Left renal cortex interstitium (tissue), 4 donors: ENCODE measurements at regions not wholly inside any gene's neighbourhood (a gene's known extent, or its start where the extent isn't known, plus 50 kb on each side); places are given as distances from the start of the nearest gene placed in this dataset.

Experiments used
- DNase-seq, 4 donors: peaks; one replicate each; pipeline ENCODE4 v3.0.0-alpha.2; 2013; ENCODE audit warnings: low read depth in 4 of 4, low spot score in 2 of 4, missing footprints in 1 of 4

GRCh38 chr13:78239714-78240113, 321.1 kb upstream of the EDNRB start:
- DNase-seq: no peak

GRCh38 chr13:78238911-78239310, 320.3 kb upstream of the EDNRB start:
- no peak for DNase-seq

DNA sequence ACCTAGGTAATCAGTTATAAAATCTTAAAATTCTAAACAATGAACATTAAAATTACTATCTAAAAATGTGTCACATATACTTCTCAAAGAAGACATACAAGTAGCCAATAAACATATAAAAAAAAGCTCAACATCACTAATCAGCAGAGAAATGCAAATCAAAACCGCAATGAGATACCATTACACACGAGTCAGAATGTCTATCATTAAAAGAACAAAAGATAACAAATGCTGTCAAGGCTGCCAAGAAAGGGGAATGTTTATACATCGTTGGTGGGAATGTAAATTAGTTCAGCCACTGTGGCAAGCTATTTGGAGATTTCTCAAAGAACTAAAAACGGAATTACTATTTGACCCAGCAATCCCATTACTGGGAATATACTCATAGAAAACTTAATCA, 310.3 kb upstream of the EDNRB start:
- DNase-seq: no peak

DNA sequence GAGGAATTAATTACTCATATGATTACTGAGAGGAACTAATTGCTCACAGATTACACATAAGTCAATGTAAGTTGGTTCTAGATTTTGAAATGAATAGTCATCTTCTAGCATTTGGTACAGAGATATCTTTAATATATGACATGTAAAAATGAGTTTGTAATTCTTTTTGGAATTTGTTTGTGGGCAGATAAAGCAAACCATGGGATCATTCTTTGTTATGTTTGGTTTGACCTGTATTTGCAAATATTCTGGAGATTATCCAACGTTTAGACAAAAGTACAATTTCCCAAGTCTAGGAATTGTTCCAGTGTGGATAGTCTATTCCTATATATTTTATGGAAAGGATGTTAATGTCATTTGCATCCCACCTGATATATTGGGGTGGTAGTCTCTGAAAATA, 309.6 kb upstream of the EDNRB start:
- no peak for DNase-seq

- no peak for DNase-seq
These were observed 309.1 kb upstream of the EDNRB start for GRCh38 chr13:78227709-78228108.

DNA sequence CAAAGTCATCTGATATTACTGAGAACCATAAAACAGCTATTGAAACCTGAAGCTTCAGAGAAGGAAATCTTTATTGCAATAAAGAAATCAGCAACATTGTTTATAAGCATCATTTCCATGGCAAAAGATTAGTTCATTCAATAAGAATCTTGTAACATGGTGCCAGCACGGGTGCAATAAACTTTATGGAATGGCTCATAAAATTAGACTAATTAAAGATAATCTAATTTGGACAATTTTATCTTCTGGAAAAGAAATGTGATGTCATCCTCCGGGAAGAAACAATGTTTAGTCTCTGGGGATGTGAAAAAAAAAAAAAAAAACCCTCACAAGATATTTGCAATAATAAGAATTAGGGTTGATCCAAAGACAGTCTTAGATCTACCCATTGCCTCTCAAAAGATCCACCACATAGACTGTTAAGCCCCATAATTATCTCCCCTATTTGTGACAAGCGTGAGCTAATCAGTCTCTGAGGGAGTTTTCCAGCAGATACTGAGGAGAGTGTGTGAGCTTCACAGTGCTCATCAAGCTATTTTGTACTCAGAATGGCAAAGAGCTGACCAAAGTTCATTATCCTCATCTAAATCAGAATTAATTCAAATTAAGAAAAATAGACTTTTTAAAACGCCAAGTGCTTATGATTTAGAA, 297.0 kb upstream of the EDNRB start:
- DNase-seq: no peak

GRCh38 chr13:78201411-78201810, 282.8 kb upstream of the EDNRB start:
- DNase-seq: no peak

DNA sequence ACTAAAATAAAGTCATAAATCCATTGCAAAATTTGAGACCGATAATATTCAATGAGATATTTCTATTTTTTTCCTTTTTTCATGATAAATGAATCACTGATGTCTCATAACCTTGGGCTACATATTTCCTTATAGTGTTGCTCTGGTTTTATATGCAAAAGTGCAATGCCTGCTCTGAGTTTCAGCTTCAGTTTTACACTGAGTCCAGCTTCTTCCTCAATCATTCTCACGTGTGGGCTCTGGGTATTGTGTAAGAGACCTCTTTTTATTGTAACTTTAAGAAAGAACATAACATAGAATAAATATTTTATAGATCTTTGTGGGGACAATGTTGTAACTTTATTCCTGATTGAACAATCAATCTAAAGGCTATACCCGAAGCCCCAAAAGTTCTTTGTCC, 280.2 kb upstream of the EDNRB start:
- no peak for DNase-seq

DNA sequence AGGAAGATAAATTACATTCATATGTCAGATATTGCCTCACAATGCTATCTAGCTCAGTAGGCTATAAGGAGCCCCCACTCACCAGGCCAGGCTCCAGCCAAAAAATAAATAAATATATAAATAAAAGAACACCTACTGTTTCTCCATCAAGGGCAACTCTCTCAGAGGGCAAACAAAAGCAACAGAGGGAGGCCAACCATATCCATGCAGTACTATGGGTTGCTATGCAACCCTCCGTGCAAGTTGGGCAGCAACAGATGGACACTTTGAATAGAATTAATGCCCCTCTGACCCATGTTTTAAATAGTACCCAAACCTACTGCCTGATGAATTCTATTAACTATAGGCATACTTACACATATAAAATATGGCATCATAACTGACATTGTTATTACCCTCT, 279.8 kb upstream of the EDNRB start:
- DNase-seq: no peak

DNA sequence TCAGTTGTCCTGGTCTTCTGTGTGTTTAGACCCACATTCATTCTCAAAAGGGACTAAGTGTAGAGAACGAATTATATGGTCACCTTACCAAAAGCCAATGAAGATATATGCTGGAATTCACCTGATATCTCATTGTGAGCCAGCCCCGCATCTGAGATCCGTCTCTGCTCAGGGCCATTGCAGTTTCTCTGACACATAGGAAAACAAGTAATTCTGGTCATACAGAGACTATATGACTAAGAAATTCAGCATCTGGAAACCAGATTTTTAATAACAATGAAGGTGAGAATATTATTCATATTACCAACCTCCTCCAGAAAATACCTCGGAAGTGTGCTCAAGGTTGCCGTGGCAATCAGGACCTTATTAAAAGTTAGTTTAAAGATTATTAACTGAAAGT, 278.6 kb upstream of the EDNRB start:
- no peak for DNase-seq

DNA sequence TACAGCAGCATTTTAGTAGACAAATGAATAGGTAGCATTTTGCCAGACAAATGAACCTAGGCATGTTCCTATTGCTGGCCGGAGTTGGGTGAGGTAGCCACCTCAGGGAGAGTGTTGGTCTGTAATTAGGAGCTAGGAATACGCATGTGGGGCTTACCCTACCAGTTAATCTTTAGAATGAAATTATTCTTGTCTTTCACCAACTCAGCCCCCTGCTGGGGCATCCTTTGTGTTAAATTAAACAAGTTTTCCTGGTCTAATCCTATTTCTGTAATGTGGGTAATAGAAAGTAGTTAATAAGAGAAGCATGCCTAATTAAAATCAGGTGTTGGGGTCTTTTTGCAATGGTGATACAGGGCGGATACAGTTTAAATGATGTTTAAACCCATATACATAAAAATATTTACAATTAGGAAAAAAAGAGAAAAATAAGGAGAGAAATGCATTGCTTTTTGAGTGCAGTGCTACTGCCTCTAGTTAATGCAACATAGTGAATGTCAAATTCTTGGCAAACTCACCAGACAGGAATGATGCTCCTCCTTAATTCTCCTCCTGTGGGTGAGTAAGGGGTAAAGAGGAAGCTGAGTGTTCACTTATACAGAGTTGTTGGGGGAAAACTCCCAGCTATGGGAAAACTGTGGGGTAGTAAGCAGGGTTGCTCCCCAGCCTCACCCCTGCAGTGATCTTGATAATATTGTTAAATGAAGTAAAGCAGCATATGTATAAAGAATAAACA, 276.4 kb upstream of the EDNRB start:
- no peak for DNase-seq

- no peak for DNase-seq
These were observed 275.2 kb upstream of the EDNRB start for GRCh38 chr13:78193846-78194245.

DNA sequence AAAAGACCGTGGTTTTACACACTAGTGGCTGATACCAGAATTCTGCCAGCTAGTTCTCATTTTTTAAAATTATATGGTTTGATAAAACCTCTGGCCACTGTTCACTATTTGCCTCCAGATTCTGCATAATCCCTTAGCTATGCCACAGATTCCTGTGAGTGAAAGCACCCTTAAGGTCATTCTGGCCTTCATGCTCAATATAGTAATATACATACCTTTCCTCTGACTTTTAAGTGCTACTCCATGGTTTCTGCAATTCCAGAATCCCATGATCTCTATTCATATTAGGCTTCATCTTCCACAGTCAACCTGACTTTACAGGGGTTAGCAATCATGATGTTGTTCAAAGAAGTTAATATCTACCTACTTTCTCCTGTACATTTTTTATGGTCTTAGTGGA, 274.1 kb upstream of the EDNRB start:
- no peak for DNase-seq

DNA sequence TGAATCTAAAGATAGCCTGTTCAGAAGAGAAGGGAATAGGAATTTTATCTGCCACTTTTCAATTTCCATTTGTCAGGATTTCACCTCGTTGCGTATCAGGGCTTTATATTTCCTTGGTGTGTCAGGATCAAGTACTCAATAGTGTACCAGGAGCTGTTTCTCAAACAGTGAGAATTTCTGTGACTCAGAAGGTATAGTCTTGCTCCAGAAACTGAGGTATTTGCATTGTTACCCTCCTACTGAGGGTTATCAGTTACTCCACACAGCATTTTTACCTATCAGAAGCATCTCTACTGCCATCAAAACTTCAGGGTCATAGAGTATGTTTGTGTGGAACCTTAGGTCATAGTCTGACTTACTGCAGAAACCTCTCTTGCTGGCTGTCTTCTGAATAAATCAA, 271.7 kb upstream of the EDNRB start:
- DNase-seq: no peak

DNA sequence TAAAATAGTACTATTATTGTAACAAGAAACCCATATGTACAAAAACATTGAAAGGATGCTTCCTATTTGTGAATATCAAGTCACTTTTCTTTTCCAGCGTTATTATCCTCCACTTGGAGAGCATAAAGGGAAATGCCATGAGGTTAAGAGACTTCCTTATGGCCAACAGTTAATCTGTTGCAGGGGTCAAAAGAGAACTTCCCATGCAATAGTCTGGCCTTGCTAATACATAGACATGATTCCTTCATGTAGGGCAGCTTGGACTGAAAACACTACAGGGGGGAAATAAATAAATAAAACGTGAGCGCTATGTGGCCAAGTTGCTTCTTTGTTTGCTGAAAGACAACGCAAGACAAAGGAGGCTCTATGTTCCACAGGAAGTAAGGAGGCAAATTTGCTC, 269.1 kb upstream of the EDNRB start:
- DNase-seq: no peak

GRCh38 chr13:78185700-78186099, 267.1 kb upstream of the EDNRB start:
- DNase-seq: no peak

- DNase-seq: no peak
These were observed 265.1 kb upstream of the EDNRB start for GRCh38 chr13:78183732-78184131.

DNA sequence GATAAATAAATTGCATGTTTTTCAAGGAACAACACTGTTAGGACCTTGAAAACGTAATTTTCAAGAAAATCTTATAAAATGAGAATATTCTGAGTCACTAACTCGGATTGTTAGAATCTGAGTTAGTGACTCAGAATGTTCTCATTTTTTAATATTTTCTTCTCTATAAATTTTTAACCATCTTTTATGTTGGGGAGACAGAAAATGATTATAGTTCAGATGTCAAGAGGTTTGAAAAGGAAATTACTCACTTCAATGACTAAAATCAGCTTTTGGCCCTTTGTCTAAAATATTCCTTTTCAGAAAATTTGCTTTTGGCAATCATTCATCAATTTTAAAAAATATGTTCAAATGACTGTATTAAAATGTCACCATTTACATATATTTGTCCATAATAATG, 264.2 kb upstream of the EDNRB start:
- DNase-seq: no peak

DNA sequence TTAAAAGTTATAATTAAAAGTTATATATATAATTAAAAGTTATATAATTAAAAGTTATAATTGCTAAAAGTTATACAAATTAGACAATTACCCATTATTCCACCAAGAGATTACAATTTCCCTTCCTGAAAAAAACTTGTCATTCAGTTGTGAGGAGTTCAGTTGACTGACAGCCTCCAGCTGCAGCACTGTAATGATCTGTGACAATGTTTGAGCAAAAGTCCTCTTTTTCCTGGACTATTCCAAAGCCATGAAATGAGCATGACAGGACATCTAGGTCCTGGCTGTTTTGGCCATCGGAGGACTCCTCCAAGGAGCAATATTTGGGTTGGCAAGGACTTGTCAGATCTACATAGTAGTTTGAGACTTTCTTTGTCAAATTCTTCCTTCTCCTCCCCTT, 258.7 kb upstream of the EDNRB start:
- DNase-seq: no peak

DNA sequence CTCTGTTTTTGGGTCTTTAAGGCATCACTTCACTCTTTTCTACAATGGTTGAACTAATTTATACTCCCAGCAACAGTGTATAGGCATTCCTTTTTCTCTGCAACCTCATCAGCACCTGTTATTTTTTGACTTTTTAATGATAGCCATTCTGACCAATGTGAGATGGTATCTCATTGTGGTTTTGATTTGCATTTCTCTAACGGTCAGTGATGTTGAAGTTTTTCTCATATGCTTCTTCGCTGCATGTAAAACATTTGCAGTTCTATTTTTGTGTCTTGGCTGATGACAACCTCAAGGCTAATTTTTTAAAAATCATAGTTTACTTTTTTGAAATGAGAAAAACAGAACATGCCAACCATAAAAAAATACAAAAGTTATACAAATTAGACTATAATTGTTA, 258.2 kb upstream of the EDNRB start:
- no peak for DNase-seq

DNA sequence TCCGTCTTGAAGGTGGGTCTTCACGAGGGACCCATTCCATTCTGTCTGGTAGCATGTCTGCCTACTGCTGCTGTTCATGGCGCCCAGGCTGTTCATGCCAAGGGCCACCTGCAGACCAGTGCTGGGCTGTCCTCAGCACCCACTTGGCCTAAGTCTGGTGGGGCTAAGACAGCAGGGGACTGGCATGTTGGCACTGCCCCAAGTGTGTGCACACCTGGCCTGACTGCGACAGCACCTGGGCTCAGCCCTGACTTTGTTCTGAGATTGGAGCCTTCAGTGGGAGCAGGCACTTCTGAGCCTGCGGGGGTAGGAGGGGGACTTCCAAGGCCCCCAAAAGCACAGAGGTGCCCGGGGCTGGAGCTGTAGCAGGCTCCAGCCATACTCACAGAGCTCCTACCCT, 250.8 kb upstream of the EDNRB start:
- DNase-seq: no peak

GRCh38 chr13:78168981-78169380, 250.3 kb upstream of the EDNRB start:
- DNase-seq: no peak

DNA sequence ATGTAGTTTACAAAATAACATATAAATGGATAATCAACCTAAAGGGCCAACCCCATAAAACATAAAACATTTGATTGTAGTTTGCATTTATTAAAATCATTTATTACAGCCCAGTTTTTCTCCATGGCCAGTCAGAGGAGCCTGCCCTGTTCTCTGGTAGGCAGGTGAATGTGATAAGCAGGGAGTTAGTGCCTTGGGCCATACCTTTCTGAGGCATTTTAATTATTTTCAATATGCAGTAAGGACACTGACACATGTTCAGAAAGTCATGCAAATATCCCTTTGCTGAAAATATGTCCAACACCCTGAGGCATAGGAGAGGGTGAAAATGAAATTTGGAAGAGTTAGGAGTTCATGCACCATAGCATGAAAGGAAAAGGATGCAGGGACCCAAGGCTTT, 242.6 kb upstream of the EDNRB start:
- DNase-seq: no peak
